WTC11 (cell line): ENCODE measurements at regions not wholly inside any gene's neighbourhood (a gene's known extent, or its start where the extent isn't known, plus 50 kb on each side); places are given as distances from the start of the nearest gene placed in this dataset.

ENCODE experiments used
- AR ChIP-seq: fragments of 250-450 bp; sonication (Bioruptor Pico); IDR thresholded peaks from 2 replicates; pipeline ENCODE4 v1.9.0; 2021; ENCODE audit warnings: mild to moderate bottlenecking
- CTCF ChIP-seq: fragments of 200-600 bp; IDR thresholded peaks from 2 replicates; pipeline ENCODE4 v1.8.0; 2022; ENCODE audit warnings: antibody characterized with exemption
- EMX1 ChIP-seq: fragments of 250-450 bp; sonication (Bioruptor Pico); IDR thresholded peaks from 2 replicates; pipeline ENCODE4 v1.8.0; 2021; ENCODE audit warnings: mild to moderate bottlenecking
- FOXJ3 ChIP-seq: sonication (generic); formaldehyde crosslinking; IDR thresholded peaks from 2 replicates; pipeline ENCODE4 v1.9.0; 2021; ENCODE audit warnings: missing genetic modification reagents, mild to moderate bottlenecking, borderline replicate concordance
- NR2C2 ChIP-seq: sonication (generic); formaldehyde crosslinking; IDR thresholded peaks from 2 replicates; pipeline ENCODE4 v1.8.0; 2022; ENCODE audit warnings: mild to moderate bottlenecking, missing genetic modification reagents
- SOX15 ChIP-seq: fragments of 250-450 bp; sonication (Bioruptor Pico); IDR thresholded peaks from 2 replicates; pipeline ENCODE4 v1.9.0; 2021; ENCODE audit warnings: mild to moderate bottlenecking
- ZNF396 ChIP-seq: fragments of 250-450 bp; sonication (Bioruptor Pico); IDR thresholded peaks from 2 replicates; pipeline ENCODE4 v1.8.0; 2021; ENCODE audit warnings: mild to moderate bottlenecking, moderate library complexity, borderline replicate concordance
- ZNF416 ChIP-seq: fragments of 250-450 bp; sonication (Bioruptor Pico); IDR thresholded peaks from 2 replicates; pipeline ENCODE4 v1.9.0; 2021; ENCODE audit warnings: mild to moderate bottlenecking, inconsistent platforms
- TF ChIP-seq, protein P1 (sequence below): sonication (generic); formaldehyde crosslinking; conservative IDR thresholded peaks from 2 replicates; pipeline ENCODE4 v1.8.1; 2022; ENCODE audit warnings: mild to moderate bottlenecking, missing genetic modification reagents
- TF ChIP-seq, protein P2 (sequence below): sonication (generic); formaldehyde crosslinking; IDR thresholded peaks from 2 replicates; pipeline ENCODE4 v1.8.0; 2023; ENCODE audit warnings: missing genetic modification reagents, mild to moderate bottlenecking, borderline replicate concordance

- TF ChIP-seq FOXJ3 (CRISPR knock-in tag) (no peak), CTCF (no peak), EMX1 (CRISPR knock-in tag) (no peak), ZNF416 (CRISPR knock-in tag) (no peak), NR2C2 (CRISPR knock-in tag) (no peak), ZNF396 (CRISPR knock-in tag) (no peak), SOX15 (CRISPR knock-in tag) (no peak), AR (CRISPR knock-in tag) (no peak)
- TF ChIP-seq, protein P1, sequence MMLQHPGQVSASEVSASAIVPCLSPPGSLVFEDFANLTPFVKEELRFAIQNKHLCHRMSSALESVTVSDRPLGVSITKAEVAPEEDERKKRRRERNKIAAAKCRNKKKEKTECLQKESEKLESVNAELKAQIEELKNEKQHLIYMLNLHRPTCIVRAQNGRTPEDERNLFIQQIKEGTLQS (CRISPR knock-in tag), result no peak
- TF ChIP-seq, protein P2, sequence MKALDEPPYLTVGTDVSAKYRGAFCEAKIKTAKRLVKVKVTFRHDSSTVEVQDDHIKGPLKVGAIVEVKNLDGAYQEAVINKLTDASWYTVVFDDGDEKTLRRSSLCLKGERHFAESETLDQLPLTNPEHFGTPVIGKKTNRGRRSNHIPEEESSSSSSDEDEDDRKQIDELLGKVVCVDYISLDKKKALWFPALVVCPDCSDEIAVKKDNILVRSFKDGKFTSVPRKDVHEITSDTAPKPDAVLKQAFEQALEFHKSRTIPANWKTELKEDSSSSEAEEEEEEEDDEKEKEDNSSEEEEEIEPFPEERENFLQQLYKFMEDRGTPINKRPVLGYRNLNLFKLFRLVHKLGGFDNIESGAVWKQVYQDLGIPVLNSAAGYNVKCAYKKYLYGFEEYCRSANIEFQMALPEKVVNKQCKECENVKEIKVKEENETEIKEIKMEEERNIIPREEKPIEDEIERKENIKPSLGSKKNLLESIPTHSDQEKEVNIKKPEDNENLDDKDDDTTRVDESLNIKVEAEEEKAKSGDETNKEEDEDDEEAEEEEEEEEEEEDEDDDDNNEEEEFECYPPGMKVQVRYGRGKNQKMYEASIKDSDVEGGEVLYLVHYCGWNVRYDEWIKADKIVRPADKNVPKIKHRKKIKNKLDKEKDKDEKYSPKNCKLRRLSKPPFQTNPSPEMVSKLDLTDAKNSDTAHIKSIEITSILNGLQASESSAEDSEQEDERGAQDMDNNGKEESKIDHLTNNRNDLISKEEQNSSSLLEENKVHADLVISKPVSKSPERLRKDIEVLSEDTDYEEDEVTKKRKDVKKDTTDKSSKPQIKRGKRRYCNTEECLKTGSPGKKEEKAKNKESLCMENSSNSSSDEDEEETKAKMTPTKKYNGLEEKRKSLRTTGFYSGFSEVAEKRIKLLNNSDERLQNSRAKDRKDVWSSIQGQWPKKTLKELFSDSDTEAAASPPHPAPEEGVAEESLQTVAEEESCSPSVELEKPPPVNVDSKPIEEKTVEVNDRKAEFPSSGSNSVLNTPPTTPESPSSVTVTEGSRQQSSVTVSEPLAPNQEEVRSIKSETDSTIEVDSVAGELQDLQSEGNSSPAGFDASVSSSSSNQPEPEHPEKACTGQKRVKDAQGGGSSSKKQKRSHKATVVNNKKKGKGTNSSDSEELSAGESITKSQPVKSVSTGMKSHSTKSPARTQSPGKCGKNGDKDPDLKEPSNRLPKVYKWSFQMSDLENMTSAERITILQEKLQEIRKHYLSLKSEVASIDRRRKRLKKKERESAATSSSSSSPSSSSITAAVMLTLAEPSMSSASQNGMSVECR (CRISPR knock-in tag), result no peak
These were observed 557.2 kb downstream of the SI start for GRCh38 chr3:164521139-164521538.
